Endodermal cell (in vitro differentiated cells): ENCODE measurements at regions not wholly inside any gene's neighbourhood (a gene's known extent, or its start where the extent isn't known, plus 50 kb on each side); places are given as distances from the start of the nearest gene placed in this dataset.

Experiments
- DNase-seq: peaks from one replicate; pipeline ENCODE4 v3.0.0-alpha.2; 2017
- H3K27ac ChIP-seq: 2 replicates; pipeline ENCODE4 v1.5.1; 2013; ENCODE audit warnings: mild to moderate bottlenecking, low read depth, low read length, moderate library complexity
- H3K27me3 ChIP-seq: 2 replicates; pipeline ENCODE4 v1.6.1; 2013; ENCODE audit warnings: mild to moderate bottlenecking, low read length, moderate library complexity; ENCODE audit not compliant: insufficient read depth, control insufficient read depth, poor library complexity, severe bottlenecking
- H3K36me3 ChIP-seq: 2 replicates; pipeline ENCODE4 v1.7.0; 2013; ENCODE audit warnings: mild to moderate bottlenecking, low read length, moderate library complexity; ENCODE audit not compliant: control insufficient read depth, insufficient read depth
- H3K4me1 ChIP-seq: one replicate; pipeline ENCODE4 v1.7.0; 2013; ENCODE audit warnings: low read length; ENCODE audit not compliant: control insufficient read depth, insufficient read depth
- H3K4me3 ChIP-seq: 2 replicates; pipeline ENCODE4 v1.5.1; 2013; ENCODE audit warnings: mild to moderate bottlenecking, low read length, moderate library complexity
- H3K9ac ChIP-seq: 2 replicates; pipeline ENCODE4 v1.6.1; 2013; ENCODE audit warnings: mild to moderate bottlenecking, low read length, moderate library complexity; ENCODE audit not compliant: poor library complexity, severe bottlenecking; ENCODE audit errors: extremely low read depth
- H3K9me3 ChIP-seq: 2 replicates; pipeline ENCODE4 v1.6.1; 2013; ENCODE audit warnings: mild to moderate bottlenecking, low read length, moderate library complexity; ENCODE audit not compliant: control insufficient read depth
- H3K27ac Mint-ChIP-seq: 2 replicates; pipeline ENCODE4 v1.8.0; 2020; ENCODE audit warnings: mixed read lengths
- H3K27me3 Mint-ChIP-seq: 2 replicates; pipeline ENCODE4 v1.8.0; 2021; ENCODE audit warnings: mild to moderate bottlenecking, mixed read lengths; ENCODE audit not compliant: insufficient read depth
- H3K36me3 Mint-ChIP-seq: 2 replicates; pipeline ENCODE4 v1.8.0; 2020; ENCODE audit warnings: low read depth, mixed read lengths
- H3K4me1 Mint-ChIP-seq: 2 replicates; pipeline ENCODE4 v1.8.0; 2020; ENCODE audit warnings: mixed read lengths
- H3K4me3 Mint-ChIP-seq: 2 replicates; pipeline ENCODE4 v1.8.0; 2020; ENCODE audit warnings: mild to moderate bottlenecking, moderate library complexity, mixed read lengths
- H3K9me3 Mint-ChIP-seq: 2 replicates; pipeline ENCODE4 v1.8.0; 2020; ENCODE audit warnings: mild to moderate bottlenecking, mixed read lengths
- CTCF ChIP-seq: fragments of 200-600 bp; sonication (generic); conservative IDR thresholded peaks from 2 replicates; pipeline ENCODE4 v1.5.0; 2021; ENCODE audit warnings: antibody characterized with exemption, mild to moderate bottlenecking
- WGBS, 2 experiments: methylation state at CpG; one replicate each; pipeline versions ENCODE4 v1.1.5 to v1.1.7; 2013; ENCODE audit warnings: missing lambda C conversion rate in 2 of 2, mixed read lengths in 1 of 2; ENCODE audit not compliant: insufficient coverage in 1 of 2, insufficient read length in 1 of 2; 5-methylcytosine and 5-hydroxymethylcytosine counted together

- no peaks in the 10 kb centered on the region for H3K4me1 ChIP-seq
- TF ChIP-seq CTCF: no peak
- no peak overlapping the region for H3K27ac ChIP-seq
- H3K9me3 Mint-ChIP-seq: peaks cover 30% of the 10 kb centered on the region
- no peak overlapping the region for H3K27ac Mint-ChIP-seq
- peaks cover 8% of the 10 kb centered on the region for H3K27me3 Mint-ChIP-seq
- no peak for DNase-seq
- peaks cover 6% of the 10 kb centered on the region for H3K9me3 ChIP-seq
- H3K9ac ChIP-seq: no peak overlapping the region
- H3K4me3 ChIP-seq: no peak overlapping the region
- H3K4me1 Mint-ChIP-seq: peaks cover 17% of the 10 kb centered on the region
- H3K4me3 Mint-ChIP-seq: no peak overlapping the region
- H3K36me3 ChIP-seq: no peaks in the 10 kb centered on the region
- WGBS, 2 experiments: 88 to 97% methylated on average over 12 to 19 of the region's 19 CpGs
- H3K36me3 Mint-ChIP-seq: peaks cover 7% of the 10 kb centered on the region
- no peaks in the 10 kb centered on the region for H3K27me3 ChIP-seq
These were observed 76.0 kb upstream of the FAM20C start for GRCh38 chr7:116188-116981.

- no peak for TF ChIP-seq CTCF
- H3K4me3 ChIP-seq: no peak overlapping the region
- no peaks in the 10 kb centered on the region for H3K36me3 ChIP-seq
- no peak overlapping the region for H3K9ac ChIP-seq
- no peak for DNase-seq
- Mint-ChIP-seq H3K4me1 (peaks cover 17% of the 10 kb centered on the region), H3K9me3 (peaks cover 13% of the 10 kb centered on the region), H3K4me3 (no peak overlapping the region), H3K36me3 (peaks cover 3% of the 10 kb centered on the region), H3K27me3 (peaks cover 12% of the 10 kb centered on the region), H3K27ac (no peak overlapping the region)
- H3K27me3 ChIP-seq: no peaks in the 10 kb centered on the region
- 90% methylated on average over 10 to 12 of the region's 22 CpGs for WGBS, 2 experiments
- H3K9me3 ChIP-seq: peaks cover 1% of the 10 kb centered on the region
- H3K27ac ChIP-seq: no peak overlapping the region
- H3K4me1 ChIP-seq: no peaks in the 10 kb centered on the region
These were observed 74.3 kb upstream of the FAM20C start for GRCh38 chr7:117836-118614.

GRCh38 chr7:118615-119391 is 73.6 kb upstream of the FAM20C start:
- no peak for DNase-seq
- H3K9ac ChIP-seq: no peak overlapping the region
- no peaks in the 10 kb centered on the region for H3K4me1 ChIP-seq
- whole genome bisulfite sequencing, 2 experiments: 93 to 95% methylated on average over 21 to 32 of the region's 32 CpGs
- Mint-ChIP-seq H3K4me1 (peaks cover 17% of the 10 kb centered on the region), H3K36me3 (no peaks in the 10 kb centered on the region), H3K4me3 (no peak overlapping the region), H3K27me3 (peaks cover 12% of the 10 kb centered on the region), H3K27ac (no peak overlapping the region), H3K9me3 (peaks cover 6% of the 10 kb centered on the region)
- no peak overlapping the region for H3K27ac ChIP-seq
- H3K4me3 ChIP-seq: no peak overlapping the region
- TF ChIP-seq CTCF: no peak
- no peaks in the 10 kb centered on the region for H3K36me3 ChIP-seq
- H3K27me3 ChIP-seq: no peaks in the 10 kb centered on the region
- no peaks in the 10 kb centered on the region for H3K9me3 ChIP-seq
